Naive thymus-derived CD4-positive, alpha-beta T cell (primary cell): ENCODE measurements at regions not wholly inside any gene's neighbourhood (a gene's known extent, or its start where the extent isn't known, plus 50 kb on each side); places are given as distances from the start of the nearest gene placed in this dataset.
"Not testable (repeated sequence)": the region's sequence is repeated elsewhere in the genome, so short reads cannot be mapped to it uniquely, and the experiment has no call there.

Experiments
- ATAC-seq: fragments of 150-1000 bp; cut with Tn5 transposase; 2 replicates; pipeline ENCODE4 v1.10.0; 2021; ENCODE audit warnings: mild to moderate bottlenecking, moderate library complexity
- CTCF ChIA-PET: fragments of 350-600 bp; sonication (Branson Sonifier 250); formaldehyde crosslinking; loops from one replicate; lab custom pipeline; 2021; ENCODE audit warnings: antibody characterized with exemption; lab: Charles Lee
- POLR2A ChIA-PET: fragments of 350-600 bp; sonication (Branson Sonifier 250); formaldehyde crosslinking; loops from one replicate; lab custom pipeline; 2021; ENCODE audit warnings: antibody characterized with exemption, inconsistent platforms; lab: Charles Lee
- DNase-seq, 9 donors: peaks; one replicate each; pipeline versions ENCODE4 v3.0.0 to v3.0.0-alpha.2; 2020 to 2022; ENCODE audit warnings: mixed read lengths in 1 of 9
- H3K27ac ChIP-seq: one replicate; pipeline ENCODE4 v1.7.0; 2013; ENCODE audit warnings: mild to moderate bottlenecking, low read depth, low read length, moderate library complexity
- H3K27me3 ChIP-seq, 2 donors: one replicate each; pipeline ENCODE4 v1.7.0; 2013; ENCODE audit warnings: low read length in 2 of 2, mild to moderate bottlenecking in 2 of 2, moderate library complexity in 2 of 2; ENCODE audit not compliant: control insufficient read depth in 2 of 2, insufficient read depth in 2 of 2
- H3K36me3 ChIP-seq, 3 experiments: 1 replicate in 2 of 3; 2 replicates in 1 of 3; pipeline ENCODE4 v1.7.0; 2013; ENCODE audit warnings: low read length in 3 of 3, mild to moderate bottlenecking in 3 of 3, moderate library complexity in 1 of 3; ENCODE audit not compliant: insufficient read depth in 3 of 3, control insufficient read depth in 2 of 3
- H3K4me1 ChIP-seq, 2 donors: one replicate each; pipeline ENCODE4 v1.7.0; 2013; ENCODE audit warnings: low read length in 2 of 2, mild to moderate bottlenecking in 2 of 2, moderate library complexity in 1 of 2; ENCODE audit not compliant: control insufficient read depth in 2 of 2, insufficient read depth in 2 of 2
- H3K4me3 ChIP-seq: 2 replicates; pipeline ENCODE4 v1.7.0; 2013; ENCODE audit warnings: mild to moderate bottlenecking, low read length
- H3K9me3 ChIP-seq, 3 experiments: 1 replicate in 2 of 3; 2 replicates in 1 of 3; pipeline ENCODE4 v1.7.0; 2013; ENCODE audit warnings: low read length in 3 of 3; ENCODE audit not compliant: control insufficient read depth in 2 of 3
- H3K27ac Mint-ChIP-seq, 9 donors: one replicate each; pipeline ENCODE4 v1.8.0; 2020 to 2022; ENCODE audit warnings: mixed read lengths in 9 of 9, mild to moderate bottlenecking in 8 of 9, moderate library complexity in 5 of 9, inconsistent platforms in 2 of 9
- H3K27me3 Mint-ChIP-seq, 5 donors: one replicate each; pipeline ENCODE4 v1.8.0; 2021 to 2022; ENCODE audit warnings: mixed read lengths in 5 of 5, mild to moderate bottlenecking in 1 of 5
- H3K36me3 Mint-ChIP-seq, 5 donors: one replicate each; pipeline ENCODE4 v1.8.0; 2020 to 2022; ENCODE audit warnings: mixed read lengths in 5 of 5, mild to moderate bottlenecking in 3 of 5, inconsistent platforms in 1 of 5
- H3K4me1 Mint-ChIP-seq, 7 donors: one replicate each; pipeline ENCODE4 v1.8.0; 2020 to 2022; ENCODE audit warnings: mixed read lengths in 7 of 7, mild to moderate bottlenecking in 3 of 7, inconsistent platforms in 1 of 7
- H3K4me3 Mint-ChIP-seq, 10 donors: one replicate each; pipeline ENCODE4 v1.8.0; 2020 to 2022; ENCODE audit warnings: mild to moderate bottlenecking in 10 of 10, mixed read lengths in 10 of 10, moderate library complexity in 6 of 10, inconsistent platforms in 2 of 10
- H3K9me3 Mint-ChIP-seq, 11 donors: one replicate each; pipeline ENCODE4 v1.8.0; 2020 to 2022; ENCODE audit warnings: mixed read lengths in 11 of 11, mild to moderate bottlenecking in 4 of 11, inconsistent platforms in 1 of 11, moderate library complexity in 1 of 11
- intact Hi-C, 2 donors: fragments of 100-400 bp; cut with micrococcal nuclease; formaldehyde crosslinking; loops; one replicate each; pipeline ENCODE4 v1.15.1; 2023

GRCh38 chr18:22293417-22293816, 124.0 kb downstream of the GATA6 start:
- no peak overlapping the region for H3K4me3 ChIP-seq
- H3K9me3 ChIP-seq: no peaks in the 10 kb centered on the region
- ATAC-seq (no peak), DNase-seq (no peak)
- no peaks in the 10 kb centered on the region for H3K4me1 ChIP-seq
- no peak overlapping the region for H3K27ac ChIP-seq
- no peaks in the 10 kb centered on the region for H3K36me3 ChIP-seq
- no peaks in the 10 kb centered on the region for H3K36me3 Mint-ChIP-seq
- no peaks in the 10 kb centered on the region for H3K4me1 Mint-ChIP-seq
- H3K4me3 Mint-ChIP-seq: no peak overlapping the region
- intact Hi-C loops: no loop called here
- H3K27me3 ChIP-seq: peaks cover 0 to 4% of the 10 kb centered on the region in 2 donors
- H3K27ac Mint-ChIP-seq: no peak overlapping the region
- ChIA-PET CTCF (no interaction called here), POLR2A (no interaction called here)
- peaks cover 0 to under 1% (median 0%) of the 10 kb centered on the region in 5 donors for H3K27me3 Mint-ChIP-seq
- H3K9me3 Mint-ChIP-seq: peaks cover 0 to 31% (median 2%) of the 10 kb centered on the region in 11 donors

- Histone ChIP-seq H3K36me3 (no peaks in the 10 kb centered on the region), H3K27me3 (peaks cover 0 to 4% of the 10 kb centered on the region in 2 donors), H3K27ac (no peak overlapping the region), H3K4me3 (no peak overlapping the region), H3K9me3 (no peaks in the 10 kb centered on the region), H3K4me1 (no peaks in the 10 kb centered on the region)
- H3K36me3 Mint-ChIP-seq: no peaks in the 10 kb centered on the region
- intact Hi-C loops: no loop called here
- no peak overlapping the region for H3K27ac Mint-ChIP-seq
- DNase-seq (no peak), ATAC-seq (no peak)
- H3K27me3 Mint-ChIP-seq: no peaks in the 10 kb centered on the region
- peaks cover 0 to 3% (median 0%) of the 10 kb centered on the region in 7 donors for H3K4me1 Mint-ChIP-seq
- H3K9me3 Mint-ChIP-seq: peaks cover 0 to 48% (median 3%) of the 10 kb centered on the region in 11 donors
- ChIA-PET POLR2A (no interaction called here), CTCF (no interaction called here)
- H3K4me3 Mint-ChIP-seq: no peak overlapping the region
Measured at GRCh38 chr18:22290004-22290403, 120.6 kb downstream of the GATA6 start.

- Histone ChIP-seq H3K27me3 (no peaks in the 10 kb centered on the region), H3K4me3 (no peak overlapping the region), H3K27ac (no peak overlapping the region), H3K36me3 (no peaks in the 10 kb centered on the region), H3K9me3 (no peaks in the 10 kb centered on the region), H3K4me1 (peaks cover 0 to 16% of the 10 kb centered on the region in 2 donors)
- no peaks in the 10 kb centered on the region for H3K36me3 Mint-ChIP-seq
- H3K27me3 Mint-ChIP-seq: no peaks in the 10 kb centered on the region
- CTCF ChIA-PET: no interaction called here
- POLR2A ChIA-PET: no interaction called here
- no peak overlapping the region for H3K27ac Mint-ChIP-seq
- DNase-seq (no peak), ATAC-seq (no peak)
- H3K4me3 Mint-ChIP-seq: no peak overlapping the region
- intact Hi-C loops: no loop called here
- H3K4me1 Mint-ChIP-seq: peaks cover 0 to 5% (median 0%) of the 10 kb centered on the region in 7 donors
- H3K9me3 Mint-ChIP-seq: peaks cover 2 to 44% (median 4%) of the 10 kb centered on the region in 11 donors
Measured at GRCh38 chr18:22286585-22286984, 117.2 kb downstream of the GATA6 start.

- H3K4me3 ChIP-seq: no peak overlapping the region
- peaks cover 0 to 16% of the 10 kb centered on the region in 2 donors for H3K4me1 ChIP-seq
- ChIA-PET CTCF (no interaction called here), POLR2A (no interaction called here)
- H3K4me3 Mint-ChIP-seq: no peak overlapping the region
- peaks cover 0 to 5% (median 0%) of the 10 kb centered on the region in 7 donors for H3K4me1 Mint-ChIP-seq
- ATAC-seq (no peak), DNase-seq (no peak)
- no peaks in the 10 kb centered on the region for H3K36me3 ChIP-seq
- no peaks in the 10 kb centered on the region for H3K27me3 ChIP-seq
- H3K27ac ChIP-seq: no peak overlapping the region
- H3K27ac Mint-ChIP-seq: no peak overlapping the region
- H3K9me3 ChIP-seq: no peaks in the 10 kb centered on the region
- no peaks in the 10 kb centered on the region for H3K27me3 Mint-ChIP-seq
- no peaks in the 10 kb centered on the region for H3K36me3 Mint-ChIP-seq
- intact Hi-C loops: no loop called here
- peaks cover 2 to 34% (median 4%) of the 10 kb centered on the region in 11 donors for H3K9me3 Mint-ChIP-seq
Measured at GRCh38 chr18:22285361-22286140, 116.2 kb downstream of the GATA6 start.

GRCh38 chr18:22284581-22285360, 115.4 kb downstream of the GATA6 start:
- Histone ChIP-seq H3K4me1 (peaks cover 0 to 16% of the 10 kb centered on the region in 2 donors), H3K4me3 (no peak overlapping the region), H3K36me3 (no peaks in the 10 kb centered on the region), H3K27ac (no peak overlapping the region), H3K27me3 (no peaks in the 10 kb centered on the region), H3K9me3 (no peaks in the 10 kb centered on the region)
- DNase-seq (no peak), ATAC-seq (no peak)
- intact Hi-C loops: no loop called here
- ChIA-PET CTCF (no interaction called here), POLR2A (no interaction called here)
- no peak overlapping the region for H3K27ac Mint-ChIP-seq
- peaks cover 0 to 26% (median 3%) of the 10 kb centered on the region in 11 donors for H3K9me3 Mint-ChIP-seq
- H3K4me1 Mint-ChIP-seq: peaks cover 0 to 5% (median 0%) of the 10 kb centered on the region in 7 donors
- no peaks in the 10 kb centered on the region for H3K36me3 Mint-ChIP-seq
- H3K4me3 Mint-ChIP-seq: no peak overlapping the region
- no peaks in the 10 kb centered on the region for H3K27me3 Mint-ChIP-seq

- H3K4me3 ChIP-seq, intact Hi-C loops, H3K4me3 Mint-ChIP-seq, H3K36me3 ChIP-seq, CTCF ChIA-PET, H3K27me3 Mint-ChIP-seq, H3K27ac Mint-ChIP-seq, H3K36me3 Mint-ChIP-seq, ATAC-seq, H3K27ac ChIP-seq, DNase-seq, H3K9me3 ChIP-seq, H3K27me3 ChIP-seq, H3K4me1 Mint-ChIP-seq, POLR2A ChIA-PET: not testable (repeated sequence)
- H3K4me1 ChIP-seq: peaks cover 0 to 16% of the 10 kb centered on the region in 2 donors
- peaks cover 0 to 21% (median 3%) of the 10 kb centered on the region in 11 donors for H3K9me3 Mint-ChIP-seq
Measured at GRCh38 chr18:22283855-22284254, 114.5 kb downstream of the GATA6 start.
